Right atrium auricular region (tissue), 2 donors: ENCODE measurements at regions not wholly inside any gene's neighbourhood (a gene's known extent, or its start where the extent isn't known, plus 50 kb on each side); places are given as distances from the start of the nearest gene placed in this dataset.

Experiments used
- DNase-seq: peaks from one replicate; pipeline ENCODE4 v3.0.0-alpha.2; 2019; ENCODE audit warnings: low spot score
- H3K27ac ChIP-seq, 2 donors: fragments of 200-600 bp; sonication (generic); 1 replicate in 1 of 2; 2 replicates in 1 of 2; pipeline ENCODE4 v1.5.1; 2016 to 2019
- H3K27me3 ChIP-seq, 2 donors: fragments of 200-600 bp; sonication (generic); one replicate each; pipeline versions ENCODE4 v1.5.1 to v1.6.0; 2017 to 2019
- H3K36me3 ChIP-seq: fragments of 200-600 bp; sonication (generic); one replicate; pipeline ENCODE4 v1.5.1; 2016
- H3K4me1 ChIP-seq, 2 donors: fragments of 200-600 bp; sonication (generic); one replicate each; pipeline versions ENCODE4 v1.5.1 to v1.6.0; 2017 to 2019
- H3K4me3 ChIP-seq, 2 donors: fragments of 200-600 bp; sonication (generic); 1 replicate in 1 of 2; 2 replicates in 1 of 2; pipeline ENCODE4 v1.5.1; 2017 to 2019; ENCODE audit warnings: mild to moderate bottlenecking in 1 of 2, moderate library complexity in 1 of 2
- H3K9me3 ChIP-seq, 2 donors: fragments of 200-600 bp; sonication (generic); one replicate each; pipeline ENCODE4 v1.5.1; 2019
- TF ChIP-seq, protein P1 (sequence below), 2 donors: fragments of 200-600 bp; sonication (generic); IDR thresholded peaks; one replicate each; pipeline ENCODE4 v1.5.1; 2019; ENCODE audit warnings: antibody characterized with exemption in 2 of 2

DNA sequence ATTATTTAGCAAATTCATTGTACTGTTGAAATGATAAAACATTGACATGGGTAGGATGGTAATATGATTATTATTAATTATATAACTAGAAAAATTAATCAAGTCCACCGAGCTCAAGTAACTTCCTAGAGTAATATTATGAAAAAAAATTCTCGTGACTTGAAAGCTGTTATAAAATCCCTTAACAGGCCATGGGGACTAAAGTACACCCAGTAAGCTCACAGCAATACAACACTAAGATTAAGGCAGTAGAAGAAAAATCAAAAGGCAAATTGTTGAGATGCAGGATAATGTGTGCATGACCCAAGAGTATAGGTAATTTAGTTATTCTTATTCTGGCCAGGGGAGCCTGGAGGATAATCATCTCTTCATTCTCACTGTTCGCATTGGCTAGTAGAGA lies 162.6 kb upstream of the LRIG3 start:
- Histone ChIP-seq H3K27ac (no peak overlapping the region), H3K9me3 (no peaks in the 10 kb centered on the region), H3K4me1 (no peaks in the 10 kb centered on the region), H3K36me3 (no peaks in the 10 kb centered on the region), H3K4me3 (no peak overlapping the region), H3K27me3 (no peaks in the 10 kb centered on the region)
- TF ChIP-seq, protein P1, sequence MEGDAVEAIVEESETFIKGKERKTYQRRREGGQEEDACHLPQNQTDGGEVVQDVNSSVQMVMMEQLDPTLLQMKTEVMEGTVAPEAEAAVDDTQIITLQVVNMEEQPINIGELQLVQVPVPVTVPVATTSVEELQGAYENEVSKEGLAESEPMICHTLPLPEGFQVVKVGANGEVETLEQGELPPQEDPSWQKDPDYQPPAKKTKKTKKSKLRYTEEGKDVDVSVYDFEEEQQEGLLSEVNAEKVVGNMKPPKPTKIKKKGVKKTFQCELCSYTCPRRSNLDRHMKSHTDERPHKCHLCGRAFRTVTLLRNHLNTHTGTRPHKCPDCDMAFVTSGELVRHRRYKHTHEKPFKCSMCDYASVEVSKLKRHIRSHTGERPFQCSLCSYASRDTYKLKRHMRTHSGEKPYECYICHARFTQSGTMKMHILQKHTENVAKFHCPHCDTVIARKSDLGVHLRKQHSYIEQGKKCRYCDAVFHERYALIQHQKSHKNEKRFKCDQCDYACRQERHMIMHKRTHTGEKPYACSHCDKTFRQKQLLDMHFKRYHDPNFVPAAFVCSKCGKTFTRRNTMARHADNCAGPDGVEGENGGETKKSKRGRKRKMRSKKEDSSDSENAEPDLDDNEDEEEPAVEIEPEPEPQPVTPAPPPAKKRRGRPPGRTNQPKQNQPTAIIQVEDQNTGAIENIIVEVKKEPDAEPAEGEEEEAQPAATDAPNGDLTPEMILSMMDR (IDR thresholded peaks at IDR 0.05), result no peak
- no peak for DNase-seq

DNA sequence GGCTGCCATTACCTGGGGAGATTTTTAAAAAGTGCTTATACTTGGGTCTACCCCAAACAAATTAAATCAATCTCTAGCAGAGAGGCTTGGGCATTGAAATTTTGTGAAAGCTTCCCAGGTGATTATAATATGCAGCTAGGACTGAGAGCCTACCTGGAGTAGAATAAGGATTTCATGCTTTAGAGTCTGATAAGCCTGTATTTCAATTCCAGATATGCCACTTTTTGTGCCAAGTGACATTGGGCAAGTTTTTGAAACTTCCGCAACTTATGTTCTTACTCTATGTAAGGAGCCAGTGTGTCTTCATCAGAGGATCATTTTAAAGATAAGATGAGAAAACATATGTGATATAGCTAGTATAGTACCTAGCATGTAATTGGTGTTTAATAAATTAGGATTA lies 159.8 kb upstream of the LRIG3 start:
- H3K27me3 ChIP-seq, result no peaks in the 10 kb centered on the region
- H3K36me3 ChIP-seq, result no peaks in the 10 kb centered on the region
- TF ChIP-seq, protein P1 (IDR thresholded peaks at IDR 0.05), result no peak
- H3K9me3 ChIP-seq, result no peaks in the 10 kb centered on the region
- no peaks in the 10 kb centered on the region for H3K4me1 ChIP-seq
- no peak overlapping the region for H3K27ac ChIP-seq
- no peak for DNase-seq
- H3K4me3 ChIP-seq, result no peak overlapping the region

GRCh38 chr12:59079472-59079871 lies 159.2 kb upstream of the LRIG3 start:
- TF ChIP-seq, protein P1 (IDR thresholded peaks at IDR 0.05), result no peak
- DNase-seq, result no peak

DNA sequence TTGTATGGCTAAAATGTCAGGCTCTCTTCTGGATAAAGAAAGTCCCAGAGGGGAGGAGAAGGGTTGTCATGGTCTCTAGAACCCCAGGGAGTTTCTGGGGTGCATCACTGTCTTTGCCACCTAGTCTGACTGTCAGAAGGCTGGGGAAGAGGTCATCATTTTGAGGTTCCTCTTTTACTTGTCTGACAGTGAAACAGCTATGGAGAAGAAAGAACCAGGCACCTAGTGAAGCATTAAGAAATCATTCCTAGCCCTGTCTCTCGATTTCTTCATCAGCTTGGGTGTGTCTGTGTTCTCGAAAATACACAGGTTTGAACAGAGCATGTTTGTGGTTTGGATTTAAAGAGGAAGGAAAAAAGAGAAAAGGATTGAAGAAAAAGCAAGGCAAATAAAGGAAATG lies 158.7 kb upstream of the LRIG3 start:
- no peaks in the 10 kb centered on the region for H3K36me3 ChIP-seq
- TF ChIP-seq, protein P1 (IDR thresholded peaks at IDR 0.05), result no peak
- no peaks in the 10 kb centered on the region for H3K4me1 ChIP-seq
- H3K27ac ChIP-seq, result no peak overlapping the region
- no peaks in the 10 kb centered on the region for H3K9me3 ChIP-seq
- DNase-seq, result no peak
- no peaks in the 10 kb centered on the region for H3K27me3 ChIP-seq
- H3K4me3 ChIP-seq, result no peak overlapping the region

More at GRCh38 chr12:59079472-59079871, 159.2 kb upstream of the LRIG3 start:
- Histone ChIP-seq H3K4me1 (no peaks in the 10 kb centered on the region), H3K27ac (no peak overlapping the region), H3K9me3 (no peaks in the 10 kb centered on the region), H3K27me3 (no peaks in the 10 kb centered on the region), H3K4me3 (no peak overlapping the region), H3K36me3 (no peaks in the 10 kb centered on the region)

DNA sequence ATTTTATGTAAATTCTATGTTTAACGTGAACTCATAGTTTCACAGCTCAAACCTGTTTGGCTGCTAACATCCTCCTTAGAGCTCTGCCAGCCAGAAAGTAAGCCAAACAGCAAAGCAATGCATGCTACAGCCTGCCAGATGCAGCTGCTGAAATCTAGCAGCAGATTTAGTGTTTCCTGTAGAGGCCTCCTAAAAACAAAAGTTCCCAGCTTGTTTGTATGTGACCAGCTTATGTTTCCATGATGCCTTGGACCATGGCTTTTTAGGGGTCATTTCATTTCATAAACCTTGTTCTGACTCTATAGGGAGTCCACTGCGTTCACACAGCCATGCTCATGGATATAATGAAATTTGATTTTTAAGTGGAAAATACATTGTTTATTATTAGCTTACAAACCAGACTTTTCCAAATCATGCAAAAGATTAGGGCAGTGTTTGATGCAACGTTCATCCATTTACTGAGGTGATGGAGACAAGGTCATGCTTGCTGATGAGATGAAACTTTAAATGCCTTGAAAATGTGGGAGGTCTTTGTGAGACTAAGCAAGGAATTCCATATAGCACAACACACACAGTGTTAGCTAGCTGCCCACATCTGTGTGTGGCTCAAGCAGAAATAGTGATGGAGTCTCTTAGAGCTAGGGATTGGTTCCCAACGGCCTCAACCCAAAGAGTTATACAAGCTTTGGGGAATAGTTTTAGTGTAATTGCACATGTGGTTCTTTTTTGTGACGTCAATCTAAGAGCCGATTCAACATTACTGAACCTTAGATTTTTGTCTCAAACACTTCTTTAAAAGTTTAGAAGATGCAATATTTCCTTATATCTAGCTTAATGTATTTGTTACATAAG lies 157.5 kb upstream of the LRIG3 start:
- TF ChIP-seq, protein P1 (IDR thresholded peaks at IDR 0.05), result no peak
- H3K9me3 ChIP-seq, result no peaks in the 10 kb centered on the region
- no peaks in the 10 kb centered on the region for H3K36me3 ChIP-seq
- no peaks in the 10 kb centered on the region for H3K27me3 ChIP-seq
- no peak for DNase-seq
- H3K4me3 ChIP-seq, result no peak overlapping the region
- H3K4me1 ChIP-seq, result no peaks in the 10 kb centered on the region
- H3K27ac ChIP-seq, result no peak overlapping the region

DNA sequence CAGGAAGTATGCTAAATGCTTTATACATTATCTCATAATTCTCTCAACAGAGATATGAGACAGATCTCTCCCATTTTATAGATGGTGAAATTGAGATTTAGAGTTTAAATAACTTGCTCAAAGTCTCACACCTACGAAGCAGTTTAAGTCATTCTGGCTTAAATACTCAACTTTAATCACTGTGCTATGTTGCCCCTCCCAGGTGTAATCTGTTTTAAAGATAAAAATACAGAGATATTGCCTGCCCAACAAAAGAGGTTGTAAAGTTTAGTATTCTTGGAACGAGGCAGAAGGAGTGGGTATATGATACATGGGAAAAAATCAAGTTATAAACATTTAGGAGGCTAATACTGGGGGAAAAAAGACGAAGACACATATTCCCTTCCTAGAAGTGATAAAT lies 156.8 kb upstream of the LRIG3 start:
- DNase-seq, result no peak
- H3K27me3 ChIP-seq, result no peaks in the 10 kb centered on the region
- no peak overlapping the region for H3K27ac ChIP-seq
- no peaks in the 10 kb centered on the region for H3K9me3 ChIP-seq
- H3K4me1 ChIP-seq, result no peaks in the 10 kb centered on the region
- TF ChIP-seq, protein P1 (IDR thresholded peaks at IDR 0.05), result no peak
- no peak overlapping the region for H3K4me3 ChIP-seq
- H3K36me3 ChIP-seq, result no peaks in the 10 kb centered on the region
